ENCODE measurements at regions not wholly inside any gene's neighbourhood (a gene's known extent, or its start where the extent isn't known, plus 50 kb on each side); places are given as distances from the start of the nearest gene placed in this dataset.

DNA sequence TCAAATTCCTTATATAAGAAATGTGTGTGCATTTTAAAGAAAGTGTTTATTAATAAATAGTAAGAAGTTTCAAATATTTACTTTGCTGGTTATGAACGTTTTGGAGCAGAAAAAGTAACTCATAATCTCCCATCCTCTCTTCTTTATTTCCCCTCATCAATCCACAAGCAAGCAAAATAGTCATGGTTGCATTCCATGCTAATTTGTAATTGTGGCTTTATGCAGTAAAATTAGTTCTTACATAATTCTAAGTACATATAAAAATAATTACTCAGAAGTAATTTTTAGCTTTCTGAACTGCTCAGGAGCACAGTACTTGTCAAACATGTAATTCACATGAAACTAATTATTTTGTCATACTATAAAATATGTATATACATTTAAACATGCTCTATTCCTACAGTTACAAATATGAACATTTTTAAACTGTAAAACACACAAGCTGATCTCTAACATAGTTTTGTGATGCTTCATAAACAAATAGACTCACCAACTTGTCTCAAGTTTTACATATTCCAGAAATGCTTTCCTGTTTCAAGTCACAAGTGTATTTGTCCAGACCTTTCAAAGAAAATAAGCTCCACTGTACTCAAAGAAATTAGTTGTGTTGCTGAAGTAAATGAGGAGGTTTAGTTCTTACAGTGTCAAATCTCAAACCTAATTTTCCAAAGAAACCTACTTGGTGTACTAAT is 218.9 kb downstream of the PABPC4L start:
- TF ChIP-seq, protein P1, sequence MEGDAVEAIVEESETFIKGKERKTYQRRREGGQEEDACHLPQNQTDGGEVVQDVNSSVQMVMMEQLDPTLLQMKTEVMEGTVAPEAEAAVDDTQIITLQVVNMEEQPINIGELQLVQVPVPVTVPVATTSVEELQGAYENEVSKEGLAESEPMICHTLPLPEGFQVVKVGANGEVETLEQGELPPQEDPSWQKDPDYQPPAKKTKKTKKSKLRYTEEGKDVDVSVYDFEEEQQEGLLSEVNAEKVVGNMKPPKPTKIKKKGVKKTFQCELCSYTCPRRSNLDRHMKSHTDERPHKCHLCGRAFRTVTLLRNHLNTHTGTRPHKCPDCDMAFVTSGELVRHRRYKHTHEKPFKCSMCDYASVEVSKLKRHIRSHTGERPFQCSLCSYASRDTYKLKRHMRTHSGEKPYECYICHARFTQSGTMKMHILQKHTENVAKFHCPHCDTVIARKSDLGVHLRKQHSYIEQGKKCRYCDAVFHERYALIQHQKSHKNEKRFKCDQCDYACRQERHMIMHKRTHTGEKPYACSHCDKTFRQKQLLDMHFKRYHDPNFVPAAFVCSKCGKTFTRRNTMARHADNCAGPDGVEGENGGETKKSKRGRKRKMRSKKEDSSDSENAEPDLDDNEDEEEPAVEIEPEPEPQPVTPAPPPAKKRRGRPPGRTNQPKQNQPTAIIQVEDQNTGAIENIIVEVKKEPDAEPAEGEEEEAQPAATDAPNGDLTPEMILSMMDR (conservative IDR thresholded peaks at IDR 0.05; ENCODE audit: low read depth, low read length): no peak
- no peak for TF ChIP-seq EZH2 (IDR thresholded peaks at IDR 0.05; ENCODE audit: borderline replicate concordance, low read depth, low read length, poor library complexity, severe bottlenecking)
